Adrenal gland (tissue), 5 donors: ENCODE measurements at regions not wholly inside any gene's neighbourhood (a gene's known extent, or its start where the extent isn't known, plus 50 kb on each side); places are given as distances from the start of the nearest gene placed in this dataset.

Source experiments
- POLR2A ChIP-seq, 2 donors: fragments of 450-650 bp; IDR thresholded peaks; one replicate each; pipeline ENCODE4 v1.6.1; 2017; ENCODE audit warnings: antibody characterized with exemption in 2 of 2, mild to moderate bottlenecking in 2 of 2, moderate library complexity in 1 of 2
- TF ChIP-seq, protein P1 (sequence below), 6 experiments: fragments of 450-650 bp in 4 of 6; fragments of 200-600 bp in 2 of 6; sonication (generic) in 1 of 6; IDR thresholded peaks; 1 replicate in 5 of 6; 2 replicates in 1 of 6; pipeline versions ENCODE4 v1.5.1 to v1.8.0; 2016 to 2021; ENCODE audit warnings: antibody characterized with exemption in 6 of 6, mild to moderate bottlenecking in 2 of 6, moderate library complexity in 1 of 6
- donor health status: DM: no; HTN: no; CAD: no.

DNA sequence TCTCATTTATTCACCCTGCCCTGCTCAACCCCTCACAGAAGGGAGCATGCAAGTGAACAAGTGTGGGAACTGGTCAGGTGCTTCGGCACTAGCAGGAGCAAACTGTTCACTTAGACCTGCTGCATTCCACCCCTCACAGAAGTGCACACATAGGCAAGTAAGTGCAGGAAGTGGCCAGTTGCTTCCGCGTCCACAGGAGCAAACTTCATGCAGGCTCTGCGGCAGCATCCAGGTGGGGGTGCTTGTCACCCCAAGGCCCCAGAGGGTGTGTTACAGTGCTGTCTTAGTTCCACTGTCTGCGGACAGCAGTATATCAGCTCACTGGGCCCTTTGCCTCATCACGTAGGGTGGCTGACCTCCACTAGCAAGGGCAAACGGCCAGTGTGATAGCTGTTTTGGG is 167.3 kb upstream of the AVPR1A start:
- TF ChIP-seq, protein P1, sequence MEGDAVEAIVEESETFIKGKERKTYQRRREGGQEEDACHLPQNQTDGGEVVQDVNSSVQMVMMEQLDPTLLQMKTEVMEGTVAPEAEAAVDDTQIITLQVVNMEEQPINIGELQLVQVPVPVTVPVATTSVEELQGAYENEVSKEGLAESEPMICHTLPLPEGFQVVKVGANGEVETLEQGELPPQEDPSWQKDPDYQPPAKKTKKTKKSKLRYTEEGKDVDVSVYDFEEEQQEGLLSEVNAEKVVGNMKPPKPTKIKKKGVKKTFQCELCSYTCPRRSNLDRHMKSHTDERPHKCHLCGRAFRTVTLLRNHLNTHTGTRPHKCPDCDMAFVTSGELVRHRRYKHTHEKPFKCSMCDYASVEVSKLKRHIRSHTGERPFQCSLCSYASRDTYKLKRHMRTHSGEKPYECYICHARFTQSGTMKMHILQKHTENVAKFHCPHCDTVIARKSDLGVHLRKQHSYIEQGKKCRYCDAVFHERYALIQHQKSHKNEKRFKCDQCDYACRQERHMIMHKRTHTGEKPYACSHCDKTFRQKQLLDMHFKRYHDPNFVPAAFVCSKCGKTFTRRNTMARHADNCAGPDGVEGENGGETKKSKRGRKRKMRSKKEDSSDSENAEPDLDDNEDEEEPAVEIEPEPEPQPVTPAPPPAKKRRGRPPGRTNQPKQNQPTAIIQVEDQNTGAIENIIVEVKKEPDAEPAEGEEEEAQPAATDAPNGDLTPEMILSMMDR (IDR thresholded peaks at IDR 0.05) = no peak
- no peak for TF ChIP-seq POLR2A (IDR thresholded peaks at IDR 0.05)
